22Rv1 (cell line): ENCODE measurements at regions not wholly inside any gene's neighbourhood (a gene's known extent, or its start where the extent isn't known, plus 50 kb on each side); places are given as distances from the start of the nearest gene placed in this dataset.

Experiments
- ZFX ChIP-seq: fragments of 450-650 bp; IDR thresholded peaks from 2 replicates; pipeline ENCODE4 v1.6.1; 2017; ENCODE audit warnings: antibody characterized with exemption, borderline replicate concordance
- TF ChIP-seq, protein P1 (sequence below): fragments of 450-650 bp; IDR thresholded peaks from 2 replicates; pipeline ENCODE4 v1.5.1; 2017; ENCODE audit warnings: mild to moderate bottlenecking

DNA sequence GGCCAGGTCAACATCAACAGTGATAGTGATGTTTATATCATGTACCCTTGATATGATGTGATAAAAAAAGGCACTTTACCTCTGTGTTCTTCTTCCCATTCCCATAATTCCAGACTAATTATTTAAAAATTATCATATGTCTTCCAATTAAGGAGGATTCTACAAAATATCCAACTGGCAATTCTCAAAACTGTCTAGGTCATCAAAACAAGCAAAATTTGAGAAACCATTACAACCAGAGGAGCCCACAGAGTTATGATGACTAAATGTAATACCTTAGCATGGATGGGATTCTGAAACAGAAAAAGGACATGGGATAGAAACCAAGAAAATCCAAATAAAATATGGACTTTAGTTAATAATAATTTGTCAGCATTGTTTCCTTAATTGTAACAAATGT, 428.6 kb upstream of the AMOT start:
- TF ChIP-seq, protein P1, sequence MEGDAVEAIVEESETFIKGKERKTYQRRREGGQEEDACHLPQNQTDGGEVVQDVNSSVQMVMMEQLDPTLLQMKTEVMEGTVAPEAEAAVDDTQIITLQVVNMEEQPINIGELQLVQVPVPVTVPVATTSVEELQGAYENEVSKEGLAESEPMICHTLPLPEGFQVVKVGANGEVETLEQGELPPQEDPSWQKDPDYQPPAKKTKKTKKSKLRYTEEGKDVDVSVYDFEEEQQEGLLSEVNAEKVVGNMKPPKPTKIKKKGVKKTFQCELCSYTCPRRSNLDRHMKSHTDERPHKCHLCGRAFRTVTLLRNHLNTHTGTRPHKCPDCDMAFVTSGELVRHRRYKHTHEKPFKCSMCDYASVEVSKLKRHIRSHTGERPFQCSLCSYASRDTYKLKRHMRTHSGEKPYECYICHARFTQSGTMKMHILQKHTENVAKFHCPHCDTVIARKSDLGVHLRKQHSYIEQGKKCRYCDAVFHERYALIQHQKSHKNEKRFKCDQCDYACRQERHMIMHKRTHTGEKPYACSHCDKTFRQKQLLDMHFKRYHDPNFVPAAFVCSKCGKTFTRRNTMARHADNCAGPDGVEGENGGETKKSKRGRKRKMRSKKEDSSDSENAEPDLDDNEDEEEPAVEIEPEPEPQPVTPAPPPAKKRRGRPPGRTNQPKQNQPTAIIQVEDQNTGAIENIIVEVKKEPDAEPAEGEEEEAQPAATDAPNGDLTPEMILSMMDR: no peak
- no peak for TF ChIP-seq ZFX
